ENCODE measurements at regions not wholly inside any gene's neighbourhood (a gene's known extent, or its start where the extent isn't known, plus 50 kb on each side); places are given as distances from the start of the nearest gene placed in this dataset.
"Not testable (repeated sequence)": the region's sequence is repeated elsewhere in the genome, so short reads cannot be mapped to it uniquely, and the experiment has no call there.

DNA sequence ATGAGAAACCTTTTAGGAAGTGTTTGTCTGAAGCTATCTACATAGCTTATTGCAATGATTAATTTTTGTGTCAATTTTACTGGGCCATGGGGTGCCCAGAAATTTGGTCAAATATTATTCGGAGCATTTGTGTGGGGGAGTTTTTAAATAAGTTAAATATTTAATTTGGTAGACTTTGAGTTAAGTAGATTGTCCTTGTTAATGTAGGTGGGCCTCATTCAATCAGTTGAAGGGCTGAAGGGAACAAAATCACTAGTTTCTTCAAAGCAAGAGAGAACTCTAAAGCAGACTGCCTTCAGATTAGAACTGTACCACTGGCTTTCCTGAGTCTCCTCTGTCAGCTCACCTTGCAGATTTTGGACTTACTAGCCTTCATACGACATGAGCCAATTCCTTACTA, 1008.6 kb upstream of the ADAMTS5 start:
- no peaks in the 10 kb centered on the region for H3K79me2 ChIP-seq (ENCODE audit: insufficient read depth, low read length)
- no peak overlapping the region for H3K4me3 ChIP-seq (replicated peaks in 1 of 3; ENCODE audit: low read depth in 2 of 3, low read length in 3 of 3)
- no peaks in the 10 kb centered on the region for H3K4me1 ChIP-seq (ENCODE audit: control insufficient read depth in 1 of 2, insufficient read depth in 2 of 2, low read length in 2 of 2)
- no peaks in the 10 kb centered on the region for H4K20me1 ChIP-seq (ENCODE audit: insufficient read depth, low read length)
- H3K36me3 ChIP-seq (replicated peaks in 1 of 2; ENCODE audit: control insufficient read depth in 1 of 2, insufficient read depth in 2 of 2, low read length in 2 of 2): no peaks in the 10 kb centered on the region
- no peak overlapping the region for H3K27ac ChIP-seq (ENCODE audit: low read depth in 1 of 2, low read length in 2 of 2)
- no peak overlapping the region for H3K4me2 ChIP-seq (replicated peaks; ENCODE audit: extremely low read depth, low read length, poor library complexity, severe bottlenecking)
- Mint-ChIP-seq H3K36me3 (no peaks in the 10 kb centered on the region), H3K4me3 (no peak overlapping the region), H3K27ac (no peak overlapping the region), H3K4me1 (no peaks in the 10 kb centered on the region), H3K9me3 (peaks cover 0 to 12% (median 3%) of the 10 kb centered on the region in 7 donors), H3K27me3 (ENCODE audit: low read depth in 3 of 3) (no peaks in the 10 kb centered on the region)
- DNase-seq: no peak
- H2AFZ ChIP-seq (ENCODE audit: insufficient read depth, low read depth, low read length, poor library complexity, severe bottlenecking): no peak overlapping the region
- TF ChIP-seq, protein P1, sequence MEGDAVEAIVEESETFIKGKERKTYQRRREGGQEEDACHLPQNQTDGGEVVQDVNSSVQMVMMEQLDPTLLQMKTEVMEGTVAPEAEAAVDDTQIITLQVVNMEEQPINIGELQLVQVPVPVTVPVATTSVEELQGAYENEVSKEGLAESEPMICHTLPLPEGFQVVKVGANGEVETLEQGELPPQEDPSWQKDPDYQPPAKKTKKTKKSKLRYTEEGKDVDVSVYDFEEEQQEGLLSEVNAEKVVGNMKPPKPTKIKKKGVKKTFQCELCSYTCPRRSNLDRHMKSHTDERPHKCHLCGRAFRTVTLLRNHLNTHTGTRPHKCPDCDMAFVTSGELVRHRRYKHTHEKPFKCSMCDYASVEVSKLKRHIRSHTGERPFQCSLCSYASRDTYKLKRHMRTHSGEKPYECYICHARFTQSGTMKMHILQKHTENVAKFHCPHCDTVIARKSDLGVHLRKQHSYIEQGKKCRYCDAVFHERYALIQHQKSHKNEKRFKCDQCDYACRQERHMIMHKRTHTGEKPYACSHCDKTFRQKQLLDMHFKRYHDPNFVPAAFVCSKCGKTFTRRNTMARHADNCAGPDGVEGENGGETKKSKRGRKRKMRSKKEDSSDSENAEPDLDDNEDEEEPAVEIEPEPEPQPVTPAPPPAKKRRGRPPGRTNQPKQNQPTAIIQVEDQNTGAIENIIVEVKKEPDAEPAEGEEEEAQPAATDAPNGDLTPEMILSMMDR (IDR thresholded peaks at IDR 0.05): no peak
- WGBS (ENCODE audit: insufficient coverage): 100% methylated on average over 1 of the region's 2 CpGs
- intact Hi-C loops (cut with micrococcal nuclease): no loop called here
- no peaks in the 10 kb centered on the region for H3K27me3 ChIP-seq (ENCODE audit: control insufficient read depth in 2 of 2, insufficient read depth in 2 of 2, low read length in 2 of 2)
- H3K9me3 ChIP-seq (replicated peaks in 1 of 2; ENCODE audit: control insufficient read depth in 1 of 2, insufficient read depth in 1 of 2, low read length in 2 of 2): no peaks in the 10 kb centered on the region
- no peak overlapping the region for H3K9ac ChIP-seq (ENCODE audit: insufficient read depth, low read length, poor library complexity, severe bottlenecking)

DNA sequence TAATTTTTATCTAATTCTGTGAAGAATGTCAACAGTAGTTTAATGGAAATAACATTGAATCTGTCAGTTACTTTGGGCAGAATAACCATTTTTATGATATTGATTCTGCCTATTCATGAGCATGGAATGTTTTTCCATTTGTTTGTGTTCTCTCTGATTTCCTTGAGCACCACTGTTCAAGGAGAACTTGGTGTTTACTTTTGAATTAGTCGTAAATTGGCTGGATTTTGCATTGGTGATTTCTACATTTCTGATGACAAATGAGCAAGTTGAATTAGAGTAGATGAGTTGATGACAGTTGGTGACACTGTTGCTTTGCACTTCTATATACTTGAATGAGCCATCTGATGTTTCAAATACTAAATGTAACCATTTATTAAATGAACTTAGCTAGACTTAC, 1007.3 kb upstream of the ADAMTS5 start:
- H3K9me3 ChIP-seq (replicated peaks in 1 of 2; ENCODE audit: control insufficient read depth in 1 of 2, insufficient read depth in 1 of 2, low read length in 2 of 2); DNase-seq; H3K79me2 ChIP-seq (ENCODE audit: insufficient read depth, low read length); H3K27me3 ChIP-seq (ENCODE audit: control insufficient read depth in 2 of 2, insufficient read depth in 2 of 2, low read length in 2 of 2); H3K4me2 ChIP-seq (replicated peaks; ENCODE audit: extremely low read depth, low read length, poor library complexity, severe bottlenecking); intact Hi-C loops (cut with micrococcal nuclease); H3K4me3 ChIP-seq (replicated peaks in 1 of 3; ENCODE audit: low read depth in 2 of 3, low read length in 3 of 3); H3K9ac ChIP-seq (ENCODE audit: insufficient read depth, low read length, poor library complexity, severe bottlenecking); H3K36me3 Mint-ChIP-seq; H3K27ac Mint-ChIP-seq; H3K4me3 Mint-ChIP-seq; H2AFZ ChIP-seq (ENCODE audit: insufficient read depth, low read depth, low read length, poor library complexity, severe bottlenecking); H3K27ac ChIP-seq (ENCODE audit: low read depth in 1 of 2, low read length in 2 of 2); H3K27me3 Mint-ChIP-seq (ENCODE audit: low read depth in 3 of 3); H3K4me1 Mint-ChIP-seq; H3K4me1 ChIP-seq (ENCODE audit: control insufficient read depth in 1 of 2, insufficient read depth in 2 of 2, low read length in 2 of 2); H3K36me3 ChIP-seq (replicated peaks in 1 of 2; ENCODE audit: control insufficient read depth in 1 of 2, insufficient read depth in 2 of 2, low read length in 2 of 2); H4K20me1 ChIP-seq (ENCODE audit: insufficient read depth, low read length): not testable (repeated sequence)
- no CpG with 5 or more reads among the region's 1 CpG for WGBS (ENCODE audit: insufficient coverage)
- peaks cover 0 to 12% (median 5%) of the 10 kb centered on the region in 7 donors for H3K9me3 Mint-ChIP-seq

DNA sequence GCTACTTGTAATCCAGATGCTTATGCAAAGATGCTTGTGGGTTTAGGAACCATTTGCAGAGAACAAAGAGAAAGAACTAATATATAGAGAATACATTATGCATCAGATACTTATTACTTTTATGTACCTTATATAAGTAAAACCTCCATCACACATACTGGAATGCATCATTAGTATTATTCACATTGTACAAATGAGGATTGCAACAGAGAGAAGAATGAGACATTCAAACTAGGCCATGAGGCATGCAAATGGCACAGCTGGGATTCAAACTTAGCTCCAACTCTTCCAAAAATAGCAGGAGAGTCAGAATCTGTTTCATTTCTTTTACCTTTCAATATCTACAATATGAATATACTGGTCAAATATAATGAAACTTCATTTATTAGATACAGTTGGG, 1001.4 kb upstream of the ADAMTS5 start:
- H3K27me3 Mint-ChIP-seq (ENCODE audit: low read depth in 3 of 3); H3K4me3 Mint-ChIP-seq; H3K27ac Mint-ChIP-seq; H3K36me3 ChIP-seq (replicated peaks in 1 of 2; ENCODE audit: control insufficient read depth in 1 of 2, insufficient read depth in 2 of 2, low read length in 2 of 2); H3K9me3 Mint-ChIP-seq; H3K4me3 ChIP-seq (replicated peaks in 1 of 3; ENCODE audit: low read depth in 2 of 3, low read length in 3 of 3); H3K4me1 Mint-ChIP-seq; H3K9me3 ChIP-seq (replicated peaks in 1 of 2; ENCODE audit: control insufficient read depth in 1 of 2, insufficient read depth in 1 of 2, low read length in 2 of 2); H3K36me3 Mint-ChIP-seq; H4K20me1 ChIP-seq (ENCODE audit: insufficient read depth, low read length); DNase-seq; intact Hi-C loops (cut with micrococcal nuclease); H3K27me3 ChIP-seq (ENCODE audit: control insufficient read depth in 2 of 2, insufficient read depth in 2 of 2, low read length in 2 of 2); H3K9ac ChIP-seq (ENCODE audit: insufficient read depth, low read length, poor library complexity, severe bottlenecking); H2AFZ ChIP-seq (ENCODE audit: insufficient read depth, low read depth, low read length, poor library complexity, severe bottlenecking); H3K27ac ChIP-seq (ENCODE audit: low read depth in 1 of 2, low read length in 2 of 2); H3K4me1 ChIP-seq (ENCODE audit: control insufficient read depth in 1 of 2, insufficient read depth in 2 of 2, low read length in 2 of 2); H3K79me2 ChIP-seq (ENCODE audit: insufficient read depth, low read length); H3K4me2 ChIP-seq (replicated peaks; ENCODE audit: extremely low read depth, low read length, poor library complexity, severe bottlenecking): not testable (repeated sequence)
